H1 (cell line): ENCODE measurements at regions not wholly inside any gene's neighbourhood (a gene's known extent, or its start where the extent isn't known, plus 50 kb on each side); places are given as distances from the start of the nearest gene placed in this dataset.

Source experiments
- BRCA1 ChIP-seq: IDR thresholded peaks from 2 replicates; pipeline ENCODE4 v1.6.1; 2012; ENCODE audit warnings: low read depth, low read length, improper control_type of control experiment
- CBX5 ChIP-seq: fragments of 300-800, 300-1000 bp; sonication (generic); IDR thresholded peaks from 2 replicates; pipeline ENCODE4 v1.7.1; 2016; ENCODE audit warnings: antibody characterized with exemption, low read length, low read depth
- HDAC2 ChIP-seq, 2 experiments: fragments of 300-600 bp in 1 of 2; sonication (generic) in 1 of 2; IDR thresholded peaks; 2 replicates each; pipeline ENCODE4 v1.6.1; 2011 to 2012; ENCODE audit warnings: low read depth in 2 of 2, low read length in 2 of 2, mild to moderate bottlenecking in 2 of 2, moderate library complexity in 2 of 2, borderline replicate concordance in 1 of 2, inconsistent platforms in 1 of 2
- NANOG ChIP-seq: IDR thresholded peaks from 2 replicates; pipeline ENCODE4 v1.6.1; 2011; ENCODE audit warnings: low read length, low read depth, mild to moderate bottlenecking, inconsistent platforms; ENCODE audit not compliant: insufficient read depth, poor library complexity, severe bottlenecking
- SIN3A ChIP-seq, 2 experiments: IDR thresholded peaks in 1 of 2; conservative IDR thresholded peaks in 1 of 2; 2 replicates each; pipeline ENCODE4 v1.6.1; 2011 to 2012; ENCODE audit warnings: low read length in 2 of 2, improper control_type of control experiment in 1 of 2, low read depth in 1 of 2, mild to moderate bottlenecking in 1 of 2
- SP4 ChIP-seq: IDR thresholded peaks from 2 replicates; pipeline ENCODE4 v1.6.1; 2012; ENCODE audit warnings: low read length, inconsistent platforms

DNA sequence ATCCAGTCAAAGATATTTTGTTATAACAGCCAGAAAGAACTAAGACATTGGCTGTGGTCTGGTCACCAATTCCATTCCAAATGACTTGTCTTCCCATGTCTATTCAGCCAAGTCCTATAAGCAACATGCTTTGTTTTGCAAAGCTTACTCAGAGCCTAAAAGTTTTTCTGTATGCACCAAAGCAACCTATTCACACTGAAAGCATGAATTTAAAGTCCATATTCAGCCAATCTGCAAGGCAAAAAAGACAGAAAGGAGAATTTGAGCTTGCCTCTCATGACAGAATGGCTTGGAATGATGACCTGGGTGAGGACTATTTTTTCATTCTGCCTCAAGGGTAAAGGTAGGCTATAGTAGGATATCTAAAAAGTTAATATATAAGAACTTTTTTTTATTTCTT is 323.2 kb upstream of the NOCT start (continued):
- TF ChIP-seq HDAC2 (IDR thresholded peaks at IDR 0.05; ENCODE audit: borderline replicate concordance in 1 of 2, low read depth in 2 of 2, low read length in 2 of 2) (no peak), CBX5 (no peak), SIN3A (conservative IDR thresholded peaks at IDR 0.05 in 1 of 2, IDR thresholded peaks at IDR 0.05 in 1 of 2; ENCODE audit: low read depth in 1 of 2, low read length in 2 of 2) (no peak), NANOG (no peak), BRCA1 (no peak), SP4 (no peak)
